Naive thymus-derived CD8-positive, alpha-beta T cell (primary cell): ENCODE measurements at regions not wholly inside any gene's neighbourhood (a gene's known extent, or its start where the extent isn't known, plus 50 kb on each side); places are given as distances from the start of the nearest gene placed in this dataset.

Experiments used
- ATAC-seq, 2 donors: fragments of 150-1000 bp; cut with Tn5 transposase in 1 of 2; sonication (Bioruptor Pico), chemical (Tn5 transposase) in 1 of 2; 1 replicate in 1 of 2; 2 replicates in 1 of 2; pipeline ENCODE4 v1.10.0; 2021; ENCODE audit warnings: mild to moderate bottlenecking in 2 of 2, moderate library complexity in 2 of 2
- POLR2A ChIA-PET: fragments of 350-600 bp; sonication (Branson Sonifier 250); formaldehyde crosslinking; loops from one replicate; lab custom pipeline; 2021; ENCODE audit warnings: antibody characterized with exemption; lab: Charles Lee
- DNase-seq, 10 donors: peaks; one replicate each; pipeline versions ENCODE4 v3.0.0 to v3.0.0-alpha.2; 2020 to 2022
- H3K27ac Mint-ChIP-seq, 10 donors: one replicate each; pipeline ENCODE4 v1.8.0; 2020 to 2022; ENCODE audit warnings: mild to moderate bottlenecking in 10 of 10, mixed read lengths in 10 of 10, moderate library complexity in 4 of 10, inconsistent platforms in 1 of 10
- H3K27me3 Mint-ChIP-seq, 5 donors: one replicate each; pipeline ENCODE4 v1.8.0; 2021 to 2022; ENCODE audit warnings: mixed read lengths in 5 of 5
- H3K36me3 Mint-ChIP-seq, 3 donors: one replicate each; pipeline ENCODE4 v1.8.0; 2020 to 2022; ENCODE audit warnings: mixed read lengths in 3 of 3, mild to moderate bottlenecking in 2 of 3, inconsistent platforms in 1 of 3
- H3K4me1 Mint-ChIP-seq, 4 donors: one replicate each; pipeline ENCODE4 v1.8.0; 2021 to 2022; ENCODE audit warnings: mixed read lengths in 4 of 4
- H3K4me3 Mint-ChIP-seq, 10 donors: one replicate each; pipeline ENCODE4 v1.8.0; 2020 to 2022; ENCODE audit warnings: mild to moderate bottlenecking in 10 of 10, mixed read lengths in 10 of 10, moderate library complexity in 6 of 10, inconsistent platforms in 1 of 10
- H3K9me3 Mint-ChIP-seq, 9 donors: one replicate each; pipeline ENCODE4 v1.8.0; 2020 to 2022; ENCODE audit warnings: mixed read lengths in 9 of 9, mild to moderate bottlenecking in 3 of 9, inconsistent platforms in 1 of 9, moderate library complexity in 1 of 9

- ATAC-seq (no peak), DNase-seq (no peak)
- no peak overlapping the region for H3K4me3 Mint-ChIP-seq
- H3K36me3 Mint-ChIP-seq = no peaks in the 10 kb centered on the region
- no peaks in the 10 kb centered on the region for H3K27me3 Mint-ChIP-seq
- POLR2A ChIA-PET = no interaction called here
- H3K27ac Mint-ChIP-seq = peak overlapping the region in 2 of 10 donors; percentile 12 to 68
- H3K9me3 Mint-ChIP-seq = no peaks in the 10 kb centered on the region
- no peaks in the 10 kb centered on the region for H3K4me1 Mint-ChIP-seq
Measured at GRCh38 chr9:89877051-89878002, 272.5 kb downstream of the GADD45G start.

DNA sequence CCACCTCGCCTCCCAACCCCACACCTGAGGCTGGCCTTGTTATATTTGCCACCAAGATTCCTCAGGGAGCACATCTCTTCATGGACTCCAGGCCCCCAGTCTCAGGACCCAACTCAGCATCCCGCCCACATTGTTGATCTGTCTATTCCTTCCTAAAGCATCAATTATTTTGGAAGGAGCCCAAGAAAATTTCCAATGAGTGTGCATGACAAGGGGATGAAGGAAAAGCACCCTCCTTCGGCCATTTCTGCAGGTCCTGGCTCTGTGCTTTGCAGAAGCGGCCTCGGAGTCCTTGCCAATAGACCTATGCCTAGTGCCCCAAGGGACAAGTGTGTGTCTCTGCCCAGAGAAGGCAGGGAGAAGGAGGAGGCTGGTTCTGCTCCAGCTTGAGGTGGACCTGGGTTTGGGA lies 273.2 kb downstream of the GADD45G start:
- H3K9me3 Mint-ChIP-seq = no peaks in the 10 kb centered on the region
- peak in 1 of 10 donors; percentile 28 for DNase-seq
- H3K27ac Mint-ChIP-seq = peak overlapping the region in 1 of 10 donors; percentile 23
- H3K4me3 Mint-ChIP-seq = no peak overlapping the region
- no peaks in the 10 kb centered on the region for H3K36me3 Mint-ChIP-seq
- no peaks in the 10 kb centered on the region for H3K4me1 Mint-ChIP-seq
- ATAC-seq = no peak
- no peaks in the 10 kb centered on the region for H3K27me3 Mint-ChIP-seq
- POLR2A ChIA-PET = no interaction called here

DNA sequence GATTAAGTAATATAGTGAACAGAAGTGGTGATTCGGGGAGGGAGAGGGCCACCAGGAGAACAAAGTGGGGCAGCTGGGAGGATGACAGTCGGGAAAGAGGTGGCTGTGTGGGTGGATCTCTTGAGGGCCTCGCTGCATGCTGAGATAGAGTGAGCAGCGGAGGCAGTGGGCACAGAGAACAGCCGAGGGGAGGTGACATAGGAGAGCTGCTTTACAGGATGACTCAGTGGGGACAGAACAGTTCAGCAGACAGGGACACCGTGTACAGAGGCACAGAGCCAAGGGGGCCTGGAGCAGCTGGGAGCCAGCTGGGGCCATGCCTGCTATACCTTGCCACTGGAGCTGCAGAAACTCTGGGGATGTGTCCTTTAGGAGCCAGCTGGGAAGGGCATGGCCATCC lies 273.9 kb downstream of the GADD45G start:
- no peaks in the 10 kb centered on the region for H3K27me3 Mint-ChIP-seq
- ATAC-seq = no peak
- no peaks in the 10 kb centered on the region for H3K36me3 Mint-ChIP-seq
- POLR2A ChIA-PET = no interaction called here
- no peaks in the 10 kb centered on the region for H3K4me1 Mint-ChIP-seq
- no peak overlapping the region for H3K4me3 Mint-ChIP-seq
- peak overlapping the region in 1 of 10 donors; percentile 23 for H3K27ac Mint-ChIP-seq
- H3K9me3 Mint-ChIP-seq = no peaks in the 10 kb centered on the region
- no peak for DNase-seq

DNA sequence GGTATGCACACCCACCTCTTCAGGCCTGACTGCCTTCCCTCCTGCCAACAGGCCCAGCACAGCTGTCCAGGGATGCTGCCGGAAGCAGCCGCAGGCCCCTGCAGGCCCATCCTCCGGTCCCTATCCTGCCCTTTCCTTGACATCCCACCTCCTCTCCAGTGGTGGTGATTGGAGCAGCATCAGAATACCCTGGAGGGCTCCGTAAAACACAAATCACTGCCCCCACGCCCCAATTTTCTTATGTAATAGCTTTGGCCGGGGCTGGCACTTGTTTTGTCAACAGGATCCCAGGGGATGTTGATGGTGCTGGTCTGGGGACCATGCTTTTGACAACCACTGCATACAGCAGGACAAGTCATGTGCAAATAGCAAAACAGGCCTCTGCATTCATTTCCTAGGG lies 274.5 kb downstream of the GADD45G start:
- no peaks in the 10 kb centered on the region for H3K9me3 Mint-ChIP-seq
- no peak overlapping the region for H3K4me3 Mint-ChIP-seq
- DNase-seq (no peak), ATAC-seq (no peak)
- no peaks in the 10 kb centered on the region for H3K36me3 Mint-ChIP-seq
- H3K27me3 Mint-ChIP-seq = no peaks in the 10 kb centered on the region
- H3K27ac Mint-ChIP-seq = no peak overlapping the region
- POLR2A ChIA-PET = no interaction called here
- H3K4me1 Mint-ChIP-seq = no peaks in the 10 kb centered on the region

DNA sequence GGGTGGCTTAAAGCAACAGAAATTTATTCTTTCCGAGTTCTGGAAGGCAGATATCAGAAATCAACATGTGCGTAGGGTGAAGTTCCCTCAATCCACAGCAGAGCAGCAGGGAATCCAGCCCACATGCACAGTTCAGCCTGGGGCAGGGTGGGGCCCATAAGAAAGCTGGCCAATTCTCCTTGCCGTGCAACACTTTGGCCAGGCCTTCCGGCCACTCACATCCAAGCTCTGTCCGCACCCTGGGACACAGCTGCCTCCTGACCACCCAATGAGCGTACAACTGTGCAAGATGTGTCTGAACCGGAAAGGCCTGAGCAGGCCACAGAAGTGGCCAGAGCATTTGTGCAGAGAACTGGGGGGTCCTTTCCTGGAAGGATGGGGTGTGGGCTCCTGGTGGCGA lies 274.9 kb downstream of the GADD45G start:
- no peaks in the 10 kb centered on the region for H3K4me1 Mint-ChIP-seq
- no peak for DNase-seq

DNA sequence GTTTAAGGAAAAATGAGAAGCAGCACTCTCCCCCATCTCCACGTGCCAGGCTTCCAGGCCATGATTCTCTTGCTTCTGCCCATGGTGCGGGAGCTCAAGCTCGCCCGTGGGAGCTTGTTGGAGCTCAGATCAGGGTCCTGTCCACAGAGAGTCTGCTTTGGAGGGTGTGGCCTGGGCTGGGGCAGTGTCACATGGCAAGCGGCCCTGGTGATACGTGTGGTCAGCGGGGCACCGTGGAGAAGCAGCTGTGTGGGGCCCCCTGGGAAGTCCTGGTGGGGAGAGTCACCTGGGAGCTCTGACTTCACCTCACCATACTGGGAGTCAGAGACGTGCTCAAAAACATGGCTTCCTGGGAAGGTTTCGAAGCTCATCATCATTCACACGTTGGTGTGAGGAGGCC lies 275.3 kb downstream of the GADD45G start:
- POLR2A ChIA-PET = no interaction called here
- Mint-ChIP-seq H3K4me3 (no peak overlapping the region), H3K4me1 (no peaks in the 10 kb centered on the region), H3K9me3 (no peaks in the 10 kb centered on the region), H3K27me3 (no peaks in the 10 kb centered on the region), H3K36me3 (no peaks in the 10 kb centered on the region), H3K27ac (no peak overlapping the region)
- no peak for DNase-seq
- no peak for ATAC-seq

More for the DNA sequence above, 274.9 kb downstream of the GADD45G start:
- no peak for ATAC-seq
- Mint-ChIP-seq H3K27me3 (no peaks in the 10 kb centered on the region), H3K4me3 (no peak overlapping the region), H3K9me3 (no peaks in the 10 kb centered on the region), H3K36me3 (no peaks in the 10 kb centered on the region), H3K27ac (no peak overlapping the region)
- POLR2A ChIA-PET = no interaction called here

- DNase-seq (no peak), ATAC-seq (no peak)
- POLR2A ChIA-PET = no interaction called here
- Mint-ChIP-seq H3K27ac (no peak overlapping the region), H3K4me3 (no peak overlapping the region), H3K4me1 (peaks cover 0 to 2% (median 0%) of the 10 kb centered on the region in 4 donors), H3K9me3 (no peaks in the 10 kb centered on the region), H3K36me3 (no peaks in the 10 kb centered on the region), H3K27me3 (no peaks in the 10 kb centered on the region)
Measured at GRCh38 chr9:89880721-89881120, 275.9 kb downstream of the GADD45G start.

DNA sequence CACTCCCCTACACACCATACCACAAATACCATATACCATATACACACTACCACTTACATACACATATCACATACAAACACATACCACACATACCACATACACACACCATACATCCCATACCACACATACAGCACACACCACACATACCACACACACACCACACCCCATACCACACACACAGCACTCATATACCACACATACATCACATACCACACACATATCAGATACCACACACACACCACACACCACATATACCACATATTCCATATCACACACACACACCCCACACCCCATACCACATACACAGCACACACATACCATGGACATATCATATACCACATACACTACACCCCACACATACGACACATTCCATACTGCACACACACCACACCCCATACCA lies 276.6 kb downstream of the GADD45G start:
- Mint-ChIP-seq H3K27me3 (no peaks in the 10 kb centered on the region), H3K36me3 (no peaks in the 10 kb centered on the region), H3K9me3 (no peaks in the 10 kb centered on the region), H3K4me3 (no peak overlapping the region), H3K27ac (no peak overlapping the region), H3K4me1 (peaks cover 0 to 2% (median 0%) of the 10 kb centered on the region in 4 donors)
- ATAC-seq (no peak), DNase-seq (no peak)
- POLR2A ChIA-PET = no interaction called here

- no peak for DNase-seq
- Mint-ChIP-seq H3K4me1 (peaks cover 0 to 4% (median 0%) of the 10 kb centered on the region in 4 donors), H3K27me3 (no peaks in the 10 kb centered on the region), H3K4me3 (no peak overlapping the region), H3K9me3 (no peaks in the 10 kb centered on the region), H3K36me3 (no peaks in the 10 kb centered on the region), H3K27ac (no peak overlapping the region)
- POLR2A ChIA-PET = no interaction called here
- ATAC-seq = no peak
Measured at GRCh38 chr9:89882930-89883361, 278.1 kb downstream of the GADD45G start.

- no peak overlapping the region for H3K4me3 Mint-ChIP-seq
- no peaks in the 10 kb centered on the region for H3K36me3 Mint-ChIP-seq
- H3K27ac Mint-ChIP-seq = peak overlapping the region in 1 of 10 donors; percentile 57
- H3K27me3 Mint-ChIP-seq = no peaks in the 10 kb centered on the region
- peaks cover 0 to 4% (median 0%) of the 10 kb centered on the region in 4 donors for H3K4me1 Mint-ChIP-seq
- DNase-seq (no peak), ATAC-seq (no peak)
- POLR2A ChIA-PET = no interaction called here
- H3K9me3 Mint-ChIP-seq = no peaks in the 10 kb centered on the region
Measured at GRCh38 chr9:89883401-89884341, 278.9 kb downstream of the GADD45G start.

- no peak for DNase-seq
- Mint-ChIP-seq H3K9me3 (no peaks in the 10 kb centered on the region), H3K4me3 (no peak overlapping the region), H3K27me3 (no peaks in the 10 kb centered on the region), H3K36me3 (no peaks in the 10 kb centered on the region), H3K4me1 (peaks cover 0 to 4% (median 0%) of the 10 kb centered on the region in 4 donors), H3K27ac (no peak overlapping the region)
- no peak for ATAC-seq
- POLR2A ChIA-PET = no interaction called here
Measured at GRCh38 chr9:89884356-89885083, 279.7 kb downstream of the GADD45G start.

DNA sequence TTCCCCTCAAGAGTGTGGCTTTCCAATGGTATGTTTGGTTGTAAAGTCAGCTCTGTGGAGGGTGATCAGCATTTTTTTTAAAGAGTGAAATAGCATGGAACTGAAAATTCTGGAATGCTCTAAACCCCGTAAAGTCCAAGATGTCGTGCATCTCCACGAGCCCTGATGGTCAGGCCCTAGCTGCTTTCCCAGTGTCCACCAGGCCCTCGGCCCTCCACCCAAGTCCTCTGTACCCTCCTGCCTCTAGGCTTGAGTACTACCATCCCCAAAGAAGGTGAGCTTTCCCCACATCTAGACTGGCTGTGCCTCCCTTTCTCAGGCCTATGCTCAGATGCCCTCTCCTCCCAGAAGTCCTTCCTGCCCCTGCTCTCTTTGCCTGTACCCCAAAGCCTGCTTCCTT lies 280.3 kb downstream of the GADD45G start:
- H3K36me3 Mint-ChIP-seq = no peaks in the 10 kb centered on the region
- POLR2A ChIA-PET = no interaction called here
- H3K27me3 Mint-ChIP-seq = no peaks in the 10 kb centered on the region
- H3K4me3 Mint-ChIP-seq = no peak overlapping the region
- ATAC-seq = no peak
- peak overlapping the region in 1 of 10 donors; percentile 59 for H3K27ac Mint-ChIP-seq
- peaks cover 0 to 4% (median 0%) of the 10 kb centered on the region in 4 donors for H3K4me1 Mint-ChIP-seq
- H3K9me3 Mint-ChIP-seq = no peaks in the 10 kb centered on the region
- no peak for DNase-seq
